PFSK-1 (cell line): ENCODE measurements at regions not wholly inside any gene's neighbourhood (a gene's known extent, or its start where the extent isn't known, plus 50 kb on each side); places are given as distances from the start of the nearest gene placed in this dataset.

Source experiments
- FOXP2 ChIP-seq: optimal IDR thresholded peaks from 2 replicates; pipeline ENCODE3; 2011; ENCODE audit warnings: borderline replicate concordance, control low read depth, inconsistent platforms; ENCODE audit not compliant: insufficient read depth; ENCODE audit errors: extremely low read length, extremely low read depth
- POLR2AphosphoS5 ChIP-seq: IDR thresholded peaks from 2 replicates; pipeline ENCODE4 v1.6.1; 2012; ENCODE audit warnings: low read depth, mild to moderate bottlenecking, control low read depth, low read length, moderate library complexity
- REST ChIP-seq, 2 experiments: IDR thresholded peaks; 2 replicates each; pipeline versions ENCODE4 v1.6.1 to v1.8.0; 2011 to 2012; ENCODE audit warnings: low read depth in 2 of 2, low read length in 2 of 2, control low read depth in 1 of 2, inconsistent platforms in 1 of 2, mild to moderate bottlenecking in 1 of 2, moderate library complexity in 1 of 2; ENCODE audit not compliant: insufficient read depth in 1 of 2
- SIN3A ChIP-seq: IDR thresholded peaks from 2 replicates; pipeline ENCODE4 v1.6.1; 2012; ENCODE audit warnings: mild to moderate bottlenecking, low read length, moderate library complexity, borderline replicate concordance; ENCODE audit not compliant: insufficient read depth
- TAF1 ChIP-seq: IDR thresholded peaks from 2 replicates; pipeline ENCODE4 v1.6.1; 2012; ENCODE audit warnings: low read length, control low read depth, borderline replicate concordance; ENCODE audit not compliant: insufficient read depth

- TF ChIP-seq FOXP2 (no peak), REST (IDR thresholded peaks at IDR 0.05; ENCODE audit: insufficient read depth in 1 of 2, low read depth in 2 of 2, low read length in 2 of 2) (no peak), POLR2AphosphoS5 (no peak), TAF1 (no peak), SIN3A (no peak)
These were observed 925.4 kb downstream of the BRD1 start for GRCh38 chr22:48902001-48902869.
